Panc1 (cell line): ENCODE measurements at regions not wholly inside any gene's neighbourhood (a gene's known extent, or its start where the extent isn't known, plus 50 kb on each side); places are given as distances from the start of the nearest gene placed in this dataset.
A peak's percentile ranks its signal among the peaks of the same experiment; 100 is the strongest.

Experiments
- ATAC-seq: fragments of 200-7000 bp; cut with Tn5 transposase; 2 replicates; pipeline ENCODE4 v1.9.1; 2020; ENCODE audit warnings: mild to moderate bottlenecking, moderate library complexity
- BruUV-seq: library from RNA; stranded (reverse); fragments of 400-500 nt; replicated peaks from 2 replicates; lab custom pipeline; 2021; lab: Mats Ljungman, UMichigan
- CTCF ChIA-PET: fragments of 300-600 bp; sonication (Branson Sonifier 250); formaldehyde crosslinking; loops from one replicate; lab custom pipeline; 2022; ENCODE audit warnings: antibody characterized with exemption; lab: Charles Lee
- POLR2A ChIA-PET: fragments of 300-600 bp; sonication (Branson Sonifier 250); formaldehyde crosslinking; loops from one replicate; lab custom pipeline; 2022; ENCODE audit warnings: antibody characterized with exemption; lab: Charles Lee
- DNase-seq: peaks from one replicate; pipeline ENCODE4 v3.0.0-alpha.2; 2010; ENCODE audit warnings: low read depth, low spot score
- H3K27ac ChIP-seq: 2 replicates; pipeline ENCODE4 v1.5.1; 2011; ENCODE audit warnings: mild to moderate bottlenecking, low read length, inconsistent platforms
- H3K27me3 ChIP-seq: fragments of 200-500 bp; sonication (Bioruptor generic); 2 replicates; pipeline ENCODE4 v1.6.0; 2014; ENCODE audit warnings: low read length, inconsistent platforms; ENCODE audit not compliant: control insufficient read depth, insufficient read depth
- H3K36me3 ChIP-seq: fragments of 200-500 bp; sonication (Bioruptor generic); 2 replicates; pipeline ENCODE4 v1.5.1; 2014; ENCODE audit warnings: inconsistent platforms, mild to moderate bottlenecking, low read length, moderate library complexity; ENCODE audit not compliant: control insufficient read depth, insufficient read depth
- H3K4me1 ChIP-seq: 2 replicates; pipeline ENCODE4 v1.5.1; 2011; ENCODE audit warnings: inconsistent platforms, mild to moderate bottlenecking, low read length, moderate library complexity; ENCODE audit not compliant: control insufficient read depth, insufficient read depth
- H3K4me3 ChIP-seq, 2 experiments: 2 replicates each; pipeline ENCODE4 v1.5.1; 2011 to 2012; ENCODE audit warnings: low read depth in 2 of 2, low read length in 2 of 2, mild to moderate bottlenecking in 2 of 2, inconsistent platforms in 1 of 2, moderate library complexity in 1 of 2
- H3K9me3 ChIP-seq: fragments of 200-500 bp; sonication (Bioruptor generic); 2 replicates; pipeline ENCODE4 v1.5.1; 2014; ENCODE audit warnings: low read depth, mild to moderate bottlenecking, inconsistent platforms, low read length, moderate library complexity; ENCODE audit not compliant: control insufficient read depth, insufficient read depth
- POLR2AphosphoS5 ChIP-seq: IDR thresholded peaks from 2 replicates; pipeline ENCODE4 v1.6.1; 2012; ENCODE audit warnings: mild to moderate bottlenecking, low read depth, low read length, moderate library complexity
- SIN3A ChIP-seq: IDR thresholded peaks from 2 replicates; pipeline ENCODE4 v1.6.1; 2012; ENCODE audit warnings: low read depth, mild to moderate bottlenecking, low read length, moderate library complexity, borderline replicate concordance; ENCODE audit not compliant: insufficient read depth
- TCF7L2 ChIP-seq: IDR thresholded peaks from 2 replicates; pipeline ENCODE4 v1.6.1; 2011; ENCODE audit warnings: mild to moderate bottlenecking, low read depth, low read length, inconsistent platforms
- in situ Hi-C: cut with HindIII; loops from 2 replicates; pipeline ENCODE4 v1.10.0; 2016; ENCODE audit warnings: low sequenced_read_pairs, low pct_unique_long_range_greater_than_20kb
- intact Hi-C: fragments of 100-400 bp; cut with micrococcal nuclease; formaldehyde crosslinking; loops from one replicate; pipeline ENCODE4 v1.10.0; 2022; ENCODE audit not compliant: unreplicated experiment
- TF ChIP-seq, protein P1 (sequence below), 2 experiments: IDR thresholded peaks; 2 replicates each; pipeline ENCODE4 v1.6.1; 2011 to 2012; ENCODE audit warnings: low read depth in 2 of 2, control low read depth in 1 of 2, low read length in 1 of 2, mild to moderate bottlenecking in 1 of 2, moderate library complexity in 1 of 2; ENCODE audit not compliant: insufficient read depth in 1 of 2
- TF ChIP-seq, protein P2 (sequence below): fragments of 450-650 bp; IDR thresholded peaks from 2 replicates; pipeline ENCODE4 v1.5.1; 2017; ENCODE audit warnings: mild to moderate bottlenecking

DNA sequence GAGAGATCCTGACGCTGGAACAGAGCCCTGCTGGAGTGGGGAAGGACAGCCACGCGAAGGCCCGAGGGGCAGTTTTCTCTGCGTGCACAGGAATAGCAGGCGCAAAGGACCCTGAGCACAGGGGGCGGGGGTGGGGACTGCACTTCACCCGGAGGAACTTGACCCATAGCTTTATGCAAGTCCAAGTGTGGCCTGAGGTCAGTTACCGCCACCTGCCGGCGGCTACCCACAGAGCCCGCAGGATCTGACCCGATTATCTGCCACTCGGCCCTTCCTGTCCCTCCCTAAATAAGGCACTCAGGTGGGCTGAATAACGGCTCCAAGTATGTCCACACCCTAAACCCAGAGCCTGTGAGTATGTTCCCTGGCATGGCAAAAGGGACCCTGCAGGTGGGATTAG is 65.4 kb upstream of the FCN1 start:
- no peak overlapping the region for H3K4me3 ChIP-seq
- intact Hi-C loops (no loop called here), in situ Hi-C loops (no loop called here)
- DNase-seq (peak; percentile 2), ATAC-seq (no peak; the same call in 1 of the 2 replicates)
- ChIA-PET POLR2A (no interaction called here), CTCF (interaction anchor here (0.7 kb wide), 1 partner anchor 808 kb away, joined by 3 read pairs; no protein-coding TSS in a partner anchor)
- BruUV-seq, result no TSS peak
- TF ChIP-seq POLR2AphosphoS5 (no peak), SIN3A (no peak), TCF7L2 (no peak)
- TF ChIP-seq, protein P1, sequence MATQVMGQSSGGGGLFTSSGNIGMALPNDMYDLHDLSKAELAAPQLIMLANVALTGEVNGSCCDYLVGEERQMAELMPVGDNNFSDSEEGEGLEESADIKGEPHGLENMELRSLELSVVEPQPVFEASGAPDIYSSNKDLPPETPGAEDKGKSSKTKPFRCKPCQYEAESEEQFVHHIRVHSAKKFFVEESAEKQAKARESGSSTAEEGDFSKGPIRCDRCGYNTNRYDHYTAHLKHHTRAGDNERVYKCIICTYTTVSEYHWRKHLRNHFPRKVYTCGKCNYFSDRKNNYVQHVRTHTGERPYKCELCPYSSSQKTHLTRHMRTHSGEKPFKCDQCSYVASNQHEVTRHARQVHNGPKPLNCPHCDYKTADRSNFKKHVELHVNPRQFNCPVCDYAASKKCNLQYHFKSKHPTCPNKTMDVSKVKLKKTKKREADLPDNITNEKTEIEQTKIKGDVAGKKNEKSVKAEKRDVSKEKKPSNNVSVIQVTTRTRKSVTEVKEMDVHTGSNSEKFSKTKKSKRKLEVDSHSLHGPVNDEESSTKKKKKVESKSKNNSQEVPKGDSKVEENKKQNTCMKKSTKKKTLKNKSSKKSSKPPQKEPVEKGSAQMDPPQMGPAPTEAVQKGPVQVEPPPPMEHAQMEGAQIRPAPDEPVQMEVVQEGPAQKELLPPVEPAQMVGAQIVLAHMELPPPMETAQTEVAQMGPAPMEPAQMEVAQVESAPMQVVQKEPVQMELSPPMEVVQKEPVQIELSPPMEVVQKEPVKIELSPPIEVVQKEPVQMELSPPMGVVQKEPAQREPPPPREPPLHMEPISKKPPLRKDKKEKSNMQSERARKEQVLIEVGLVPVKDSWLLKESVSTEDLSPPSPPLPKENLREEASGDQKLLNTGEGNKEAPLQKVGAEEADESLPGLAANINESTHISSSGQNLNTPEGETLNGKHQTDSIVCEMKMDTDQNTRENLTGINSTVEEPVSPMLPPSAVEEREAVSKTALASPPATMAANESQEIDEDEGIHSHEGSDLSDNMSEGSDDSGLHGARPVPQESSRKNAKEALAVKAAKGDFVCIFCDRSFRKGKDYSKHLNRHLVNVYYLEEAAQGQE (IDR thresholded peaks at IDR 0.05; ENCODE audit: insufficient read depth in 1 of 2, low read depth in 2 of 2, low read length in 1 of 2), result no peak
- TF ChIP-seq, protein P2, sequence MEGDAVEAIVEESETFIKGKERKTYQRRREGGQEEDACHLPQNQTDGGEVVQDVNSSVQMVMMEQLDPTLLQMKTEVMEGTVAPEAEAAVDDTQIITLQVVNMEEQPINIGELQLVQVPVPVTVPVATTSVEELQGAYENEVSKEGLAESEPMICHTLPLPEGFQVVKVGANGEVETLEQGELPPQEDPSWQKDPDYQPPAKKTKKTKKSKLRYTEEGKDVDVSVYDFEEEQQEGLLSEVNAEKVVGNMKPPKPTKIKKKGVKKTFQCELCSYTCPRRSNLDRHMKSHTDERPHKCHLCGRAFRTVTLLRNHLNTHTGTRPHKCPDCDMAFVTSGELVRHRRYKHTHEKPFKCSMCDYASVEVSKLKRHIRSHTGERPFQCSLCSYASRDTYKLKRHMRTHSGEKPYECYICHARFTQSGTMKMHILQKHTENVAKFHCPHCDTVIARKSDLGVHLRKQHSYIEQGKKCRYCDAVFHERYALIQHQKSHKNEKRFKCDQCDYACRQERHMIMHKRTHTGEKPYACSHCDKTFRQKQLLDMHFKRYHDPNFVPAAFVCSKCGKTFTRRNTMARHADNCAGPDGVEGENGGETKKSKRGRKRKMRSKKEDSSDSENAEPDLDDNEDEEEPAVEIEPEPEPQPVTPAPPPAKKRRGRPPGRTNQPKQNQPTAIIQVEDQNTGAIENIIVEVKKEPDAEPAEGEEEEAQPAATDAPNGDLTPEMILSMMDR, result no peak; the same call in 1 of the 2 replicates
- H3K4me1 ChIP-seq, result no peaks in the 10 kb centered on the region
- no peak overlapping the region for H3K27ac ChIP-seq
- no peaks in the 10 kb centered on the region for H3K27me3 ChIP-seq
- H3K36me3 ChIP-seq, result no peaks in the 10 kb centered on the region
- H3K9me3 ChIP-seq, result no peaks in the 10 kb centered on the region

DNA sequence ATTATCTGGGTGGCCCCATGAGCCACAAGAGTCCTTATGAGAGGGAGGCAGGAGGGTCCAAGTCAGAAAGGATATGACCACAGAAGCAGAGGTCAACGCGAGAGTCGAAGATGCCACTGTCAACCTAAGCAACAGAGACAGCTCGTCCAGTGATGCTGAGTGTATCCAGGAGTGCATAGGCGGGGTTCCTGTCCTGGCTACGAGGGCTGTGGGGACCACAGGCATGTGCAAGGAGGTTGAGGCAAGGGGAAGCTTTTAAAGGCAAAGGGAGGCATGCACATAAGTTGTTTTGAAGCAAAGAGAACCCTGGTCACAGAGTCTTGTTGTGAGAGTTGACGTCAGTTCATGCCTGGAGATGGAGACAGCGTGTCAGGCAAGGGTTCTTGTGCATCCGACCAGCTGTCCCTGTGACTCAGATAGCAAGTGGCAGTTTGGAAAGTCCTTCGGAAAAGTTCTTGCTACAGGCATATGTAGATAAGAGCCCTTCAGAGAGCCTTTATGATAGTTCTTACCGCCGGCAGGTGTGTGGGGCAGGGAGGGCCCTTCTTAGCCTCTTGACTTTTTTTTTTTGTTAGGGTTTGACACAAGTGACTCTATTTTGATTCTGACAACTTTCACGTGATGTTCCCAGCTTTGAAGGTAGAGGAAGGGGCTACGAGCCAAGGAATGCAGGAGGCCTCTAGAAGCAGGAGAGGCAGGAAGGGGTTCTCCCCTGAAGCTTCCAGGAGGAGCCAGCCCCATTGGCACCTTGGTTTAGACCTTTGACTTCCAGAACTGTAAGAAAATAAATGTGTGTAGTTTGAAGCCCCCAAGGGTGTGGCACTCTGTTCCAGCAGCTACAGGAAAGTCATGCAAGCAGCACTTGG is 66.0 kb upstream of the FCN1 start:
- ATAC-seq, result no peak
- TF ChIP-seq, protein P2, result no peak
- no peak for TF ChIP-seq SIN3A
- TF ChIP-seq POLR2AphosphoS5, result no peak
- TF ChIP-seq, protein P1 (IDR thresholded peaks at IDR 0.05; ENCODE audit: insufficient read depth in 1 of 2, low read depth in 2 of 2, low read length in 1 of 2), result no peak
- Histone ChIP-seq H3K4me3 (no peak overlapping the region), H3K27me3 (no peaks in the 10 kb centered on the region), H3K36me3 (no peaks in the 10 kb centered on the region), H3K27ac (no peak overlapping the region), H3K4me1 (no peaks in the 10 kb centered on the region), H3K9me3 (no peaks in the 10 kb centered on the region)
- in situ Hi-C loops, result no loop called here
- ChIA-PET POLR2A (no interaction called here), CTCF (interaction anchor here (0.7 kb wide), 1 partner anchor 809 kb away, joined by 3 read pairs; no protein-coding TSS in a partner anchor)
- intact Hi-C loops, result no loop called here
- no TSS peak for BruUV-seq
- no peak for DNase-seq
